ENCODE measurements at regions not wholly inside any gene's neighbourhood (a gene's known extent, or its start where the extent isn't known, plus 50 kb on each side); places are given as distances from the start of the nearest gene placed in this dataset.
"Not testable (repeated sequence)": the region's sequence is repeated elsewhere in the genome, so short reads cannot be mapped to it uniquely, and the experiment has no call there.

- no peak for DNase-seq
These were observed 86.9 kb upstream of the LYSMD4 start for GRCh38 chr15:99819981-99820718.

GRCh38 chr15:99818872-99819271 is 85.6 kb upstream of the LYSMD4 start:
- DNase-seq, result peak; percentile 0

- not testable (repeated sequence) for DNase-seq
These were observed 83.6 kb upstream of the LYSMD4 start for GRCh38 chr15:99816862-99817261.

- not testable (repeated sequence) for DNase-seq
These were observed 77.4 kb upstream of the LYSMD4 start for GRCh38 chr15:99810663-99811062.

- DNase-seq, result not testable (repeated sequence)
These were observed 66.6 kb upstream of the LYSMD4 start for GRCh38 chr15:99799854-99800250.

DNA sequence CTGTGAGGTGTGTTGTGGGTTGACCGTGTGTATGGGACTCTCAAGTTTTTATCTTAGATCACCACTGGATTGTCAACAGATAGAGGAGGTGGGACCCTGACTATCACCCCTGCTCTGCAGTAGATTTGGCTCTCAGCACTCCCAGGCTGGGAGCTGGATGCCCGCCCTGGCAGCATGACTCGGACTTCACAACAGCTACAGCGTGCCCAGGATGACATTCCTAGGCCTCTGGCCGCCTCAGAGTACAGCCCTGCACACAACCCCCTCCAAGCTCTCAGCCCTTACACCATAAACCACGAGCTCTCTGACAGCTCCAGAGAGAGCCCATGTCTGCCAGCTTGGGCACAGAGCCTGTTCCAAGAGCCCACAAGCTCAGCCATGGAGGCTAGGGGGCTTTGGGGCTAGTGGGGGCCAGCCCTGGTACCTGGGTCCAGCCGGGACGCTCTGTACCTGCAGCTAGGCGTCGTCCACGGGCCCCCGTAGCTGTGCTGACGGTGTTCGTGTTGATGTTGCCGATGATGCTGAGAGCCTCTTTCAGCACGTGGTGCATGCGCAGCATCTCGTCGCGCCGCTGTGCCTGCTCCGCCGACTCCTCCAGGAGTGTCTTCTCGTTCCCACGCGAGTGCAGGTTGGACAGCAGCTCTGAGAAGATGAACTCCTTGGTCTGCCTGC is 66.1 kb upstream of the LYSMD4 start:
- not testable (repeated sequence) for DNase-seq

DNA sequence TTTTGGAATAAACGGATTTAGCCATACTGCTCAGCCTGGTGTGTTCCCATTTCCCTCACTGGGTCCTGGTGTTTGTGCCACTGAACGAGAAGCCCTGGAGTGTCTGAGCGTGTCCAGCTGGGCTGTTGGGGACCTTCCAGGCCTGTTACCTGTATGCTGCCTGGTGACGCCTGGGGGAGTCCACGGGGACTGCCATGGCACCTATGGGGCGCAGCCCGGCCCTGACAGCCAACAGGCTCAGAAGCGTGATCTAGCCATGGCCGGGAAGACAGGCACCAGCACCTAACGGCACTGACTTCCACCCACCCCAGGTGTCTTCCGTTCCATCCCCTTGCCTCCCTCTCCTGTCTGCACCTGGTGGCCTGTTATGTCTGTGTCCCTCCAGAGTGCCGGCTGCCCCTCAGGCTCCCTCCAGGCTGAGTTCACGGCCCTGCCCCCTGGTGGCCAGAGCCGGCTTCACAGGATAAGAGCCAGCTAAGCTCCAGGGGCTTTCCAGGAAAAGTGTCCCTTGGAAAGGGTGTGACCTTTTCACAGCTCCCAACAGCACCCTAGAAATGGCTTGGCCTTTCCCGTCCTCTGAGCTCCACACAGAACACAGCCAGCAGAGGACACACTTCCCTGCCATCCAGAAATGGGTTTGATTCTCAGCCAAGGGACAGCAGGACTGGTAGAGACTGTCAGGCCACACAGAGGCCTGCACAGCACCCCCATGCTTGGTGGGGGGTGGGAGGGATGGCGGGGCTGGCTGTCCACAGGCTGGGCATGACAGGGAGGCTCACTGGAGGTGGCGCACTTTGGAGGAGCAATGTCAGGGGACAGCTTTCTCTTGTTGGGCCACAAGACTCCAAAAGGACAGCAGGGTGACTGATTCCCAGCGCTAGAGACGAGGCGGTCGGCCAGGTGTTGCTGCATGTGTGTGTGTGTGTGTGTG is 64.0 kb upstream of the LYSMD4 start:
- not testable (repeated sequence) for DNase-seq

GRCh38 chr15:99791881-99792807 is 58.9 kb upstream of the LYSMD4 start:
- DNase-seq, result not testable (repeated sequence)

- not testable (repeated sequence) for DNase-seq
These were observed 57.5 kb upstream of the LYSMD4 start for GRCh38 chr15:99790751-99791150.

GRCh38 chr15:99788156-99788555 is 54.9 kb upstream of the LYSMD4 start:
- DNase-seq, result no peak

DNA sequence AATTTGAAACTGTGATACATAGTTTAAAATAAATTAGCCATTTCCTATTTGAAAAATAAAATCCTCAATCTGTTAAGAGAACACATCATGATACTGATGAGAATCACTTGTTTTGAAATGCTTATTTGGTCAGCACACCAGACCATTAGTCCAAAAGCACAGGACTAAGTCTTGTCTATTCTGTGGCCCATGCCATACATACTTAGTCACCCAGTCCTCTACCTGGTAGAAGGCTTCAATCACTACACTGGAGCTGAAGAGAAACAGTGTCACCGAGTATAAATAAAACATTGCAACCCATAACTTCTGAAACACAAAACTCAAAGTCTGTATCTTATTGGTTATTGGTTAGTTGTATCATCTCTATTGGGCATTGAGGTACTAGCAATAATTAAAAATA is 51.6 kb upstream of the LYSMD4 start:
- not testable (repeated sequence) for DNase-seq

- not testable (repeated sequence) for DNase-seq
These were observed 50.8 kb upstream of the LYSMD4 start for GRCh38 chr15:99783918-99784619.

All from NCI-H2029 (cell line).